CD4-positive, CD25-positive, alpha-beta regulatory T cell (primary cell): ENCODE measurements at regions not wholly inside any gene's neighbourhood (a gene's known extent, or its start where the extent isn't known, plus 50 kb on each side); places are given as distances from the start of the nearest gene placed in this dataset.
"Not testable (repeated sequence)": the region's sequence is repeated elsewhere in the genome, so short reads cannot be mapped to it uniquely, and the experiment has no call there.

ENCODE experiments used
- ATAC-seq, 2 donors: fragments of 150-1000 bp; cut with Tn5 transposase; one replicate each; pipeline ENCODE4 v1.10.0; 2021; ENCODE audit warnings: low read depth in 2 of 2, moderate number of reproducible peaks in 2 of 2, moderate library complexity in 1 of 2
- DNase-seq, 3 donors: peaks; one replicate each; pipeline versions ENCODE4 v3.0.0 to v3.0.0-alpha.2; 2012 to 2022; ENCODE audit warnings: mixed read lengths in 1 of 3
- H3K27ac ChIP-seq: one replicate; pipeline ENCODE4 v1.7.0; 2013; ENCODE audit warnings: mild to moderate bottlenecking, low read length; ENCODE audit not compliant: insufficient read depth, poor library complexity, severe bottlenecking
- H3K27me3 ChIP-seq: one replicate; pipeline ENCODE4 v1.7.0; 2013; ENCODE audit warnings: low read length; ENCODE audit not compliant: control insufficient read depth, insufficient read depth
- H3K36me3 ChIP-seq: one replicate; pipeline ENCODE4 v1.7.0; 2013; ENCODE audit warnings: mild to moderate bottlenecking, low read length, moderate library complexity; ENCODE audit not compliant: control insufficient read depth, insufficient read depth
- H3K4me1 ChIP-seq: 2 replicates; pipeline ENCODE4 v1.7.0; 2013; ENCODE audit warnings: mild to moderate bottlenecking, low read length; ENCODE audit not compliant: insufficient read depth, control insufficient read depth, poor library complexity, severe bottlenecking
- H3K4me3 ChIP-seq: one replicate; pipeline ENCODE4 v1.7.0; 2013; ENCODE audit warnings: low read depth, mild to moderate bottlenecking, low read length, moderate library complexity
- H3K9me3 ChIP-seq, 2 experiments: 1 replicate in 1 of 2; 2 replicates in 1 of 2; pipeline ENCODE4 v1.7.0; 2013; ENCODE audit warnings: low read length in 2 of 2, mild to moderate bottlenecking in 1 of 2, moderate library complexity in 1 of 2; ENCODE audit not compliant: control insufficient read depth in 2 of 2
- H3K27ac Mint-ChIP-seq, 3 donors: one replicate each; pipeline ENCODE4 v1.8.0; 2020 to 2022; ENCODE audit warnings: mild to moderate bottlenecking in 3 of 3, mixed read lengths in 3 of 3, moderate library complexity in 2 of 3
- H3K27me3 Mint-ChIP-seq: one replicate; pipeline ENCODE4 v1.8.0; 2022; ENCODE audit warnings: mild to moderate bottlenecking, mixed read lengths
- H3K36me3 Mint-ChIP-seq: one replicate; pipeline ENCODE4 v1.8.0; 2020; ENCODE audit warnings: mixed read lengths
- H3K4me1 Mint-ChIP-seq, 4 donors: one replicate each; pipeline ENCODE4 v1.8.0; 2020 to 2022; ENCODE audit warnings: mixed read lengths in 4 of 4, mild to moderate bottlenecking in 1 of 4
- H3K4me3 Mint-ChIP-seq, 4 donors: one replicate each; pipeline ENCODE4 v1.8.0; 2020 to 2022; ENCODE audit warnings: mild to moderate bottlenecking in 4 of 4, mixed read lengths in 4 of 4, moderate library complexity in 3 of 4
- H3K9me3 Mint-ChIP-seq, 7 donors: one replicate each; pipeline ENCODE4 v1.8.0; 2020 to 2022; ENCODE audit warnings: mixed read lengths in 7 of 7, mild to moderate bottlenecking in 3 of 7, moderate library complexity in 2 of 7

DNA sequence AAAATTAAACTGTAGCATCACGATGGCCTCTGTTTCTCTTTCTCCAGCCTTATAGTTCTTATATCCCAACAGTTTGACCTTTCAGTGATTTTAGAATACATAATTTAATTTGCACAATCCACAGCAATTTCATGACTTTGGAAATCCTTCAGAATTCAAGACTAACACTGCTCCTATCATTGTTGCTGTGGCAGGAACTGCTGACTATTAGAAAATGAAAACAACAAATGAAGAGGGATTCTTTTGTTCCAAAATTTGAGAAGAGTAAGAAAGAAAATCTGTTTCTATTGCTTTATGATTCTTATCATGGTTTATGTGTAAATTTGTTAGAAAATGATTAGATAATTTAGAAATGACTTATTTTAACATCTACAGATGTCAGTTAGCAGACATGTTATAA, 604.0 kb upstream of the ADGRB3 start:
- no peaks in the 10 kb centered on the region for H3K4me1 Mint-ChIP-seq
- no peaks in the 10 kb centered on the region for H3K36me3 ChIP-seq
- H3K4me3 ChIP-seq = no peak overlapping the region
- H3K27ac ChIP-seq = no peak overlapping the region
- H3K9me3 ChIP-seq = peaks cover 0 to 5% of the 10 kb centered on the region in 2 experiments
- H3K27ac Mint-ChIP-seq = no peak overlapping the region
- H3K4me3 Mint-ChIP-seq = no peak overlapping the region
- ATAC-seq = no peak
- H3K27me3 ChIP-seq = no peaks in the 10 kb centered on the region
- no peaks in the 10 kb centered on the region for H3K4me1 ChIP-seq
- peaks cover 0 to 20% (median 2%) of the 10 kb centered on the region in 7 donors for H3K9me3 Mint-ChIP-seq
- no peaks in the 10 kb centered on the region for H3K27me3 Mint-ChIP-seq
- no peak for DNase-seq
- no peaks in the 10 kb centered on the region for H3K36me3 Mint-ChIP-seq

DNA sequence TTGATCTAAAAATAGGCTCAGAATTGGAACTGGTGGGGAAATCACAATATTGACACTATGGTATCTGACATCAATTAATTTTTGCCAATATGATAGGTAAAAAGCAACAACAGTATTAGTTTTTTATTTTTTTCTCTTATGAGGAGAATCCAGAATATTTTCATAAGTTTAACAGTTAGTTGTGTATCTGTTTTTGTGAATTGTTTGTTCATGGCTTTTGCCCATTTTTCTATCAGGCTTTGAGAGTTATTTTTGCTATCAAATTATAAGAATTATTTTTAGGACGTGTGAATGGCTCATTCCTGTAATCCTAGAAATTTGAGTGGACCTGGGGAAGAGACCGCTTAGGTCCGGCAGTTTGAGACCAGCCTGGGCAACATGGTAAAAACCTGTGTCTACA, 608.6 kb upstream of the ADGRB3 start:
- Histone ChIP-seq H3K4me3 (no peak overlapping the region), H3K4me1 (no peaks in the 10 kb centered on the region), H3K27me3 (no peaks in the 10 kb centered on the region), H3K36me3 (no peaks in the 10 kb centered on the region), H3K9me3 (peaks cover 0 to 4% of the 10 kb centered on the region in 2 experiments), H3K27ac (no peak overlapping the region)
- Mint-ChIP-seq H3K27ac (no peak overlapping the region), H3K9me3 (peaks cover 2 to 25% (median 10%) of the 10 kb centered on the region in 7 donors), H3K4me3 (no peak overlapping the region), H3K36me3 (no peaks in the 10 kb centered on the region), H3K27me3 (no peaks in the 10 kb centered on the region), H3K4me1 (no peaks in the 10 kb centered on the region)
- DNase-seq = no peak
- no peak for ATAC-seq

DNA sequence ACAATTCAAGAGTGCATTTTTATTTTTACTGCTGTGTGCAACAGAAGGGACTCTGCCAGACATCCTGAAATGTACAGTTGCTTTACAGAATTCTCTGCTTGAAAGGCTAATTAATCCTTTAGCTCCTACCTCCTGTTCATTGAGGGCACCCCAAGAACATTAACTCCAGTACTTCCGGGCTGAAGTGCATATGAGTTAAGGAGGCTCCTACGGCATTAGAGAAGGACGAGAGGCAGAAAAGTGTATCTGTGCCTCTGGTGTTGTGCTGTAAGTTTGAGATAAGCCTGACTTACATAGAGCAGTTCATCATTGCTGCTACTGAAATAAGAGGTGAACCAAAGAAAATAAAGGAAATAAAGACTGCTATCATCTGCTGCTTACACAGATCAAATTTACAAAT, 609.3 kb upstream of the ADGRB3 start:
- Mint-ChIP-seq H3K36me3 (no peaks in the 10 kb centered on the region), H3K4me1 (no peaks in the 10 kb centered on the region), H3K4me3 (no peak overlapping the region), H3K9me3 (peaks cover 2 to 23% (median 10%) of the 10 kb centered on the region in 7 donors), H3K27me3 (no peaks in the 10 kb centered on the region), H3K27ac (no peak overlapping the region)
- DNase-seq = no peak
- H3K4me3 ChIP-seq = no peak overlapping the region
- H3K9me3 ChIP-seq = peaks cover 0 to 4% of the 10 kb centered on the region in 2 experiments
- H3K27ac ChIP-seq = no peak overlapping the region
- H3K27me3 ChIP-seq = no peaks in the 10 kb centered on the region
- H3K4me1 ChIP-seq = no peaks in the 10 kb centered on the region
- H3K36me3 ChIP-seq = no peaks in the 10 kb centered on the region
- no peak for ATAC-seq

DNA sequence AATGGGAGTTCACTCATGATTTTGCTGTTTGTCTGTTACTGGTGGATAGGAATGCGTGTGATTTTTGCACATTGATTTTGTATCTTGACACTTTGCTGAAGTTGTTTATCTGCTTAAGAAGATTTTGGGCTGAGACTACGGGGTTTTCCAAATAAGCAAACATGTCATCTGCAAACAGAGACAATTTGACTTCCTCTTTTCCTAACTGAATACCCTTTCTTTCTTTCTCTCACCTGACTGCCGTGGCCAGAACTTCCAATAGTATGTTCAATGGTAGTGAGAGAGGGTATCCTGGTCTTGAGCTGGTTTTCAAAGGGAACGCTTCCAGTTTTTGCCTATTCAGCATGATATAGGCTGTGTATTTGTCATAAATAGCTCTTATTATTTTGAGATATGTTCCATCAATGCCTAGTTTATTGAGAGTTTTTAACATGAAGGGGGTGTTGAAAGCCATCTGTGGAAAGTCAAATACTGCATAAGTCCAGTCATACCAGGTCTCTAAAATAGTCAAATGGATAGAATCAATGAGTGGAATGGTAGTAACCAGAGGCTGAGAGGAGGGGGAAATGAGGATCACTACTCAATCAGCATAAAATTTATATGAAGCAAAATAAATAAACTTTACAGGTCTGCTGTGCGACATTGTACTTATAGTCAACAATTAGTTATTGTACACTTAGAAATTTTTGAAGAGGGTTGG, 610.4 kb upstream of the ADGRB3 start:
- Mint-ChIP-seq H3K9me3 (peaks cover 2 to 25% (median 10%) of the 10 kb centered on the region in 7 donors), H3K36me3 (no peaks in the 10 kb centered on the region), H3K27me3 (no peaks in the 10 kb centered on the region), H3K4me3 (no peak overlapping the region), H3K27ac (peak overlapping the region in 1 of 3 donors; percentile 35), H3K4me1 (no peaks in the 10 kb centered on the region)
- H3K9me3 ChIP-seq = peaks cover 0 to 3% of the 10 kb centered on the region in 2 experiments
- H3K36me3 ChIP-seq = no peaks in the 10 kb centered on the region
- no peak overlapping the region for H3K27ac ChIP-seq
- ATAC-seq (no peak), DNase-seq (no peak)
- H3K27me3 ChIP-seq = no peaks in the 10 kb centered on the region
- H3K4me1 ChIP-seq = no peaks in the 10 kb centered on the region
- H3K4me3 ChIP-seq = no peak overlapping the region

DNA sequence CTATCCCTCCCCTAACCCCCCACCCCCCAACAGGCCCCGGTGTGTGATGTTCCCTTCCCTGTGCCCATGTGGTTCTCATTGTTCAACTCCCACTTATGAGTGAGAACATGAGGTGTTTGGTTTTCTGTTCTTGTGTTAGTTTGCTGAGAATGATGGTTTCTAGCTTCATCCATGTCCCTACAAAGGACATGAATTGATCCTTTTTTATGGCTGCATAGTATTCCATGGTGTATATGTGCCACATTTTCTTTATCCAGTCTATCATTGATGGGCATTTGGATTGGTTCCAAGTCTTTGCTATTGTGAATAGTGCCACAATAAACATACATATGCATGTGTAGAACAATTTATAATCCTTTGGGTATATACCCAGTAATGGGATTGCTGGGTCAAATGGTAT, 612.1 kb upstream of the ADGRB3 start:
- not testable (repeated sequence) for H3K4me1 Mint-ChIP-seq, H3K27ac Mint-ChIP-seq, H3K4me3 Mint-ChIP-seq, H3K27me3 ChIP-seq, H3K36me3 ChIP-seq, H3K27me3 Mint-ChIP-seq, H3K9me3 ChIP-seq, H3K4me1 ChIP-seq, H3K4me3 ChIP-seq, ATAC-seq, H3K27ac ChIP-seq, H3K36me3 Mint-ChIP-seq, DNase-seq
- H3K9me3 Mint-ChIP-seq = peaks cover 2 to 16% (median 10%) of the 10 kb centered on the region in 7 donors

DNA sequence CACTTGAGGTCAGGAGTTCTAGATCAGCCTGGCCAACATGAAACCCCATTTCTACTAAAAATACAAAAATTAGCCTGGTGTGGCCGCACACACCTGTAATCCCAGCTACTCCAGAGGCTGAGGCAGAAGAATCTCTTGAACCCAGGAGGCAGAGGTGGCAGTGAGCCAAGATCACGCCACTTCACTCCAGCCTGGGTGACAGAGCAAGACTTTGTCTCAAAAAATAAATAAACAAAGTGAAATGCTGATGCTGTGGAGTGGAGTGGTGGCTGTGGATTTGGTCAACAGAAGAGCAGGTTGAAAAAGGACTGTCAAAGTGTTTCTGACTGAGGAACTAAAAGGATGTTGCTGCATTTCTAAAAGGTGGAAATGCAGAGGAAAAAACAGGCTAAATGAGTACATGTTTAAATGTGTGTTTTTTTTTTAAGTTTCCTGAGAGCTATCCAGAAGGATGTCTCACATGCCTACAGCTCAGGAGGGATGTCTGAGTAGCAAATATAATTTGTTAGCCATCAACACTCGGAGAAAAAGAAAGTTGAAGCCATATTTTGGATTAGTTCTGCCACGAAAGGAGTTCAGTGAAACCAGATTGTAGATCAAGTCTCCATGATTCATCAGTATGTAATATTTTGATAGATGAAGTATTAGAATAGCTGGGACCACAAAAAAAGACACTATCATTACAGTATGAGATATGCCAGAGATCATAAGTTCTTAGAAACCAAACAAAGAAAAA, 621.1 kb upstream of the ADGRB3 start:
- Mint-ChIP-seq H3K36me3 (no peaks in the 10 kb centered on the region), H3K4me3 (no peak overlapping the region), H3K27ac (no peak overlapping the region), H3K27me3 (no peaks in the 10 kb centered on the region), H3K9me3 (peaks cover 2 to 13% (median 8%) of the 10 kb centered on the region in 7 donors), H3K4me1 (no peaks in the 10 kb centered on the region)
- DNase-seq (no peak), ATAC-seq (no peak)
- no peaks in the 10 kb centered on the region for H3K27me3 ChIP-seq
- no peaks in the 10 kb centered on the region for H3K4me1 ChIP-seq
- H3K9me3 ChIP-seq = no peaks in the 10 kb centered on the region
- H3K27ac ChIP-seq = no peak overlapping the region
- no peak overlapping the region for H3K4me3 ChIP-seq
- H3K36me3 ChIP-seq = no peaks in the 10 kb centered on the region

DNA sequence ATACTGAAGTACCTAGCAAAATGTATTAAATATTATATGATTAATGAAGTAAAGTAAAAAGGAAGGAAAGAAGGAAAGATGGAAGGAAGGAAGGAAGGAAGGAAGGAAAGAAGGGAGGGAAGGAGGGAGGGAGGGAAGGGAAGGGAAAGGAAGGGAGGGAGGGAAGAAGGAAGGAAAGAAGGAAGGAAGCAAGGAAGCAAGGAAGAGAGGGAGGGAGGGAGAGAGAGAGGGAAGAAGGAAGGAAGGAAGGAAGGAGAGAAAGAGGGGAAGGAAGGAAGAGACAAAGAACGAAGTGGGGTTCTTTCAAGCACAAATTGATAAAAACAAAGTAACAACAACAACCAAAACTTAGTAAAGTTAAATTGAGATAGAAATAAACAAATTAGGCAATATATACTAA, 622.3 kb upstream of the ADGRB3 start:
- Mint-ChIP-seq H3K27ac (no peak overlapping the region), H3K36me3 (no peaks in the 10 kb centered on the region)

DNA sequence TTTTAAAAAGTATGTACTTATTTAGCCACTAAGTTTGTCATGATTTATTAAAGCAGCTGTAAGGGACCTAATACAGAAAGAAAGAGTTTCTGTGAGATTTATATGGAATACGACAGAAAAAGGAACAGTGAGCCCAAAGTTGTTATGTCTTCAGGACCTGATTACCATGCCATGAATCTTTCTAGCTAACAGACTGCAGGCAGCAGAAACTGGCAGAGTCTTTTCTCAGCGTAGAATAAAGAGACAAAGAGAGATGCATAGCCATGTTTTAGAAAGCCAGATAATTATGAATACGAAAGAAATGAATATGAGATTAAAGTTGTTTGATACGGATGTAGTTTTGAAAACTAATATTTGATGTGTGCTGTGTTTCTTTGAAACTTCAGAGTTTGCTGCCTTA, 624.1 kb upstream of the ADGRB3 start:
- Histone ChIP-seq H3K4me3 (no peak overlapping the region), H3K27me3 (no peaks in the 10 kb centered on the region), H3K4me1 (no peaks in the 10 kb centered on the region), H3K9me3 (no peaks in the 10 kb centered on the region), H3K27ac (no peak overlapping the region), H3K36me3 (no peaks in the 10 kb centered on the region)
- H3K27ac Mint-ChIP-seq = no peak overlapping the region
- H3K9me3 Mint-ChIP-seq = peaks cover 2 to 23% (median 8%) of the 10 kb centered on the region in 7 donors
- H3K4me3 Mint-ChIP-seq = no peak overlapping the region
- no peak for DNase-seq
- H3K27me3 Mint-ChIP-seq = no peaks in the 10 kb centered on the region
- ATAC-seq = no peak
- H3K4me1 Mint-ChIP-seq = no peaks in the 10 kb centered on the region
- H3K36me3 Mint-ChIP-seq = no peaks in the 10 kb centered on the region

More for the DNA sequence above, 622.3 kb upstream of the ADGRB3 start:
- Histone ChIP-seq H3K27ac (no peak overlapping the region), H3K27me3 (no peaks in the 10 kb centered on the region), H3K9me3 (no peaks in the 10 kb centered on the region), H3K36me3 (no peaks in the 10 kb centered on the region), H3K4me3 (no peak overlapping the region), H3K4me1 (no peaks in the 10 kb centered on the region)
- H3K4me3 Mint-ChIP-seq = peak overlapping the region in 1 of 4 donors; percentile 89
- no peaks in the 10 kb centered on the region for H3K4me1 Mint-ChIP-seq
- no peak for DNase-seq
- peaks cover 2 to 21% (median 8%) of the 10 kb centered on the region in 7 donors for H3K9me3 Mint-ChIP-seq
- H3K27me3 Mint-ChIP-seq = no peaks in the 10 kb centered on the region
- no peak for ATAC-seq
